Fibroblast of skin of left quadriceps (primary cell): ENCODE measurements at regions not wholly inside any gene's neighbourhood (a gene's known extent, or its start where the extent isn't known, plus 50 kb on each side); places are given as distances from the start of the nearest gene placed in this dataset.

ENCODE experiments used
- DNase-seq, 2 experiments: peaks; one replicate each; pipeline ENCODE4 v3.0.0-alpha.2; 2013; ENCODE audit warnings: low read depth in 2 of 2

DNA sequence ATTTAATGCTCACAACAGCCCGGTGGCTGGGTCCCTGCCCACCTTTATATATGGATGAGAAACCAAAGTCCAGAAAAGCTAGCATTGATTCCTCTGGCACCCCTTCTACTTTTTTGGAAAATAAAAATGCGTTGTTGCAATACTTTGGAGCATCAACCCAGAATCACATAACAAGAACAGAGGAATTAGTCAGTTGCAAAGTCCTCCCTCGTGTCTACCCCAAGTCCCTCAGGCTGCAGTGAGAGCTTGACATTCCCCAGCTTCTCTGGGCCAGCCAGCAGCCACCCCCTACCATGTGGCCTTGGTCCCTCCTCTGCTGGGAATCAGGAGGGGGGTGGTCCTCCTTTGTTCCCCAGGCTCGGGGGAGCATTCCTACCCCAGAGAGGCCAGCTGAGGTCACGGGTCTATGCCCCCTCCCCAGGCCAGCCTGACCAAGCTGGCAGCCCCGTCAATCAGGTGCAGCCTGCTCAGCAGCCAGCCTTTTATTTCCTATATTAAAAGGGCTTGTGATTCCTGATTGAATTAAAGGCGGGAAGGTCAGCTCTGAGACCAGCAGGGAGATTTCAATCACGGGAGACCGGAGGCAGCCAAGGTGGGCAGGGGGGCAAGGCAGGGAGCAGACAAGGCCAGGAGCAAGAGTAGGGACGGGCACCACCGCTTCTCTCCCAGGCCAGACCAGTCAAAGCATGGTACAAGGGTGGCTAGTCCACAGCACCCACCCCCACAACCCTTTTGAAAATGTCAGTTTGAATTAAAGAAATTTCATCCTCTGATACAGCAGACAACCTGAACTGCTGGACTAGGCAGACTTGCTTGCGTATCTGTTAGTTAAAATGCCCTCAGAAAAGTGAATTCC lies 158.9 kb downstream of the MRPL14 start:
- DNase-seq, result no peak

DNA sequence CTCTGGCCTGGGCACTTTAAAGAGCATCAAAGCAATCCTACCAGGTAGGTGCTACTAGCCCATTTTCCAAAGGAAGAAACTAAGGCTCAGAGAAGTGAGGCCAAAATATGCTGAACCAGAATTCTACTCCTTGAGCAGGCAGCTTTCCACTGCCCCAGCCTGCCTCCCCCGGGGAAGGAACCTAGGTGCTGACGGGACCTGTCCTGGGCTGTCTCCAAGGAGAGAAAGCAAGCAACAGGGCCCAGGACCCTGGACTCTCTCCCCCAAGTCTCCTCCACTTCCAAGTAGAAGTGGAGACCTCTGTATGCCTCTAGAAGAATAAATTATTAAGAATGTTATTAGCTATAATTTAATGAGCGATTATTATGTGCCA lies 159.5 kb downstream of the MRPL14 start:
- DNase-seq, result no peak

DNA sequence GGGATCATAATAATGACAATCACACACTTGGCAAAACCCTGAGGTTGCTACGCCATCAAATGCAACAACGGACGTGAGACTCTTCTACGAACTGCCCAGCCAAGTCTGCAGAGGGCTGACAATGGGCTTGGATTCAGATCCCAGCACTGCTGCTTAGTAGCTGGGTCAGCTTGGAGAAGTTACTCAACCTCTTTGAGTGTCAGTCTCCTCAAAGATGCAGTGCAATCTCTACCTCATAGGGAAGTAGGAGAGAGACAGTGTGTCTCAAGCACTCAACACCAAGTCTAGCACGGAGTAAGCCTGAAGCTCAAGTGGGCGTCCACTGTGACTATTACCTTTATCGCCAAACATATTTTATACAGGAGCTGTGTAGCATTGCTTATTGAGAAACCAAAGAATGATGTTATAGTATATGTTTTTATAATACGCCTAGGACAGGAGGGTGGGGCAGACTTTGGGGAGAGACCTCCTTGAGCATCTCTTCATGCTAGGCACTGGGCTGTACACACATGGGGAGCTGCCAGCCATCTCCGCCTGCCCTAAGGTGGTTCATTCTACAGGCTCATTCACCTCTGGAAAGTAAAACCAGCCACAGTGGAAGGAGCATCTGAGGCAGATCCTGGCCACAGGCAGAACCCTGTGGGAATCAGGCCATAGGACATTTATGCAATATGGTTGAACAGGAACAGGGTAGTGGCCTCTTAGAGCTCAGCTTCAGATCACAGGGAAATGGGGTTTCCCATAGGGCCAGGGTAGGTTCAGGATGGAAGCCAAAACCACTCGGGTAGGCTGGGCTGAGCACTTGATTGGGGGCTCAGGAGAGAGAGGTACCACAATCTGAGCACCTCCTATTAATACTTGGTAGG lies 160.2 kb downstream of the MRPL14 start:
- no peak for DNase-seq

DNA sequence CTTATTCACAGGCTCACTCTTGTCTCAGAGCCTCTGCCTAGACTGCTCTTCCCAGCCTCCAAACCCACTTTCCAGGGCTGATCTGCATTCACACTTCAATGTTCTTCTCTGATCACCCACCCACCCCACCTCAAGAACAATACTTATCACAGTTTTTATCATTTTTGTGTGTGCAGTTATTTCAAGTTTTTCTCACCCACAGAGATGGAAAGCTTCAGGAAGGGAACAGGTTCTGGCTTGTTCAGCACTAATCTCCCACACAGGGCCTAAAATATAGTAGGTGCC lies 160.9 kb downstream of the MRPL14 start:
- no peak for DNase-seq

DNA sequence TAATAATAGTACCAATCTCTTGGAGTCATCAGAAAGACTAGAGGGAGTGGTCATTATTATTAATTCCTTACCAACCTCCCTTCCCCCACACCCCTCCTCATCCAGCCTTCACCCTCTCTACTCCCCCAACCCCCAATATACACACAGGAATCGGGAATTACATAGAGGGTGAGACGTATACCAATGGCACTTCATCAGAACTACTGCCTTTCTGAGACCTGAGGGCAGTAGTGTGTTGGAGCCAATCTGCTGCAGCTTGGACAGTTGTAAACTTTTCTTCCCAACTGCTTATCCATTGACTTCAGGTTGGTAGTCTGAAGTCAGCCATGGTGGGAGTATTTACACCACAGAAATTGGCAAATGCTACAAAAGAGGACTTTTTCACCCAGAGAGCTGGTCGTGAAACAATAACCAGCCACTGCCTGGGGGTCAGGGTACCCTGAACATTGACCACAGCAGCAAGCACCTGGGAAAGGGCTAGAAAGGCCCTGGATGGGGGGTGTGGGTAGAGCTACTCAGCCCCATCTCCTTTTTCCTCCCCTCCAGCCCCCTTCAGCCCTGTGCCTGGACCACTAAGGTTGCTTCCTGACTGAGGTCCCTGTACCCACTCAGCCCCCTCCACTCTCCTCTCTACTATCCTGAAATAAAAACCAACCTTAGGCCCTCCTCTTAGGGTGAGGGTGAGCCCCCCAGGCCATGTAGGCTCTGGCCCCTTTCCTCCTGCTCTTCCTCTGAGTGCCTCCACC lies 161.5 kb downstream of the MRPL14 start:
- DNase-seq, result no peak

DNA sequence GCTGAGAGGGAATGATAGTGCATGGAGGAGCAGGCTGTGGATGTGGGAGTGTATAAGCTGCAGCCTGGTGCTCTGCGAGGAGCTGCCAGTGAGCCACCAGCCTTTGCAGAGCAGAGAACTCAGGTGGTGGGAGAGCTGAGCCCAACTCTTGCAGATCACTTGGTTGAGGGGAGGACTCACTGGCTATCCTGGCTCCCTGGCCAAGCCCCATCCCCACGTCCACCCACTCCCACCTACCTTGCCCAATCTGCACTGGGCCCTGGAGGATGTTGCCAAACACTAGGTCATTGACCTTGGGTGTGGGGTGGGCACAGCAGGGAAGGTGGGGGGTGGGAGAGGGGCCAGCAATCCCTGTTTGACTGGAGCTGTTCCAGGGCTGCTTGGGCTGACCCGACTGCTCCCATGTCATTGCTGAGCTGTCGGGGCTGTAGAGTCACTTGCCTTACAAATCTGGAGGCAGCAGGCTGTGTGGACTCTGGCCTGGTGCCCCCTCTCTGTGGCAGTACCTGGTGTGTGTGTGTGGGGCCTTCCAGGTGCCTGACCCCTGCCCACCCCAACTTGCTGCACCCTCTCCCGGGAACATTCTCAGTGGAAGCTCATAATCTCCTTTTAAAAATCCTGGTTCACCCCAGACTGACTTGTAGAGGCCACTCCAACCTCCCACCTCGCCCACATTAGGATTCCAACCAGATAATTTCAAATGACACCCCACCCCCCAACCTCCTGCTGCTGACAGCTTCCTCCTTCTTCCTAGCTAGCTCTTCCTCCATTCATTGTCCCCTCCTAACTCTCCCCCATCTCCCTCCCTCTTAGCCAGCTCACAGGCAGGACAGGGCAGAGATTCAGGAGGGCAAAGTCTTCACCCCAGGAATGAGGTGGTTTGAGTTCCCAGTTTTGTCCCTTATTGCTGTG lies 162.3 kb downstream of the MRPL14 start:
- DNase-seq, result no peak

DNA sequence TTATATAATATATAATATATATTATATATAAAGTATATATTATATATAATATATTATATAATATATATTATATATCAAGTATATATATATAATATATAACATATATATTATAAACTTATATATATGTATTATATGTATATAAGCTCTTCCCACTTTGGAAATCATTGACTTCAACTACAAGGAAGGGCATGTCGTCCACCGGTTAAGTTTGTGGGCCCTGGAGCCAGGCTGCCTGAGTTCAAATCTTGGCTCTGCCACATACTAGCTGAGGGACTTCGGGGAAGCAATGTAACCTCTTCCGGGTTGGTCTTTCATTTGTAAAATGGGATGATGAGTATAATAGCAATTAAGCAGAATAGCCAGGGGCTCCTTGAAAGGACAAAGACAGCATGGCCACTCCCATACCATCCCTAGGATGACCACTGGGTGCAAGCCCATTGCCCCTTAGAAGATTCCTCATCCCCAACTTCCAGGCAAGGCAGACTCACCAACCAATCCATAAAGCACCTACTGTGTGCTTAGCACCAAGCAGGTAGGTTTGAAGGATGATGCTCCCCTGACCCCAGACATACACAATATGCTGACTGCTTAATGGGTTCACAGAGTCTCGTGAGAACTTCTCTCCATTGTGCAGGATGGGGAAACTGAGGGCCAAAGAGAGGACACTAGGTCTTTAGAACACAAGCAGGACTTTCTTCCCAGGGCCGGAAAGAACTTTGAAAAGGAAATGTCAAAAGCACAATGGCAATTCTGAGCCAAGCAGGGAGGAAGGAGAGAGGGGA lies 163.2 kb downstream of the MRPL14 start:
- no peak for DNase-seq

DNA sequence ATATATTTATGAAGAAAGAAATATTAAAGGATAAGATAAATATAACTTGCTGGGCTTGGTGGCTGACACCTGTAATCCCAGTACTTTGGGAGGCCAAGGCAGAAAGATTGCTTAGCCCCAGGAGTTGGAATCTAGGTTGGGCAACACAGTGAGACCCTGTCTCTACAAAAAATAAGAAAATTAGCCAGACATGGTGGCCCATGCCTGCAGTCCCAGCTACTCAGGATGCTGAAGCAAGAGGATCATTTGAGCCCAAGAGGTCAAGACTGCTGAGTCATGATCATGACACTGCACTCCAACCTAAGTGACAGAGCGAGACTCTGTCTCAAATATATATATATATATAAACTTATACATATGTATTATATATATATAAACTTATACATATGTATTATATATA lies 164.0 kb downstream of the MRPL14 start:
- DNase-seq, result no peak

DNA sequence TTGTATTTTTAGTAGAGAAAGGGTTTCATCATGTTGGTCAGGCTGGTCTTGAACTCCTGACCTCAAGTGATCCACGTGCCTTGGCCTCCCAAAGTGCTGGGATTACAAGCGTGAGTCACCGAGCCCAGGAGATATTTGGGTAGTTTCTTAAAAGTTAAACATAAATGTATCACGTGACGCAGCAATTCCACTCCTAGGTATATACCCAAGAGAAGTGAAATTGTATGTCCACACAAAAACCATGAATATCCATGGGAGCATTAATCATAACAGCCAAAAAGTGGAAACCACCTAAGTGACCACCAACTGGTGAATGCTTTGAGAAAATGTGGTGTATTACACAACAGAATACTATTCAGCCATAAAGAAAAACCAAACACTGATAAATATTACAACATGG lies 164.8 kb downstream of the MRPL14 start:
- DNase-seq, result no peak

DNA sequence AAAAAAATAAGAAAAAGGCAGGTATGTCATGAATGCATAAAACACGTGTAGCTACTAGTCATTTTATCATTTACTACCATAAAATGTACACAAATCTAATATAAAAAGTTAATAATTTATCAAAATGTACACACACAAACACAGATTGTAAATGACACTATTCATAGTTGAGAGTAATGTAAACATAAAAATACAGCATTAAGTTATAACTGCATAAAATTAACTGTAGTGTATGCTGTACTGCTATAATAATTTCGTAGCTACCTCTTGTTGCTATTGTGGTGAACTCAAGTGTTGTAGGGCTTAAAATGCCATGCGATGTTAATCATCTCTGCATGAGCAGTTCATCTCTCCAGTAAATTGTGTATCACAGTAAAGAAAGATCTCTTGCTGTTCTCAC lies 170.0 kb downstream of the MRPL14 start:
- no peak for DNase-seq

DNA sequence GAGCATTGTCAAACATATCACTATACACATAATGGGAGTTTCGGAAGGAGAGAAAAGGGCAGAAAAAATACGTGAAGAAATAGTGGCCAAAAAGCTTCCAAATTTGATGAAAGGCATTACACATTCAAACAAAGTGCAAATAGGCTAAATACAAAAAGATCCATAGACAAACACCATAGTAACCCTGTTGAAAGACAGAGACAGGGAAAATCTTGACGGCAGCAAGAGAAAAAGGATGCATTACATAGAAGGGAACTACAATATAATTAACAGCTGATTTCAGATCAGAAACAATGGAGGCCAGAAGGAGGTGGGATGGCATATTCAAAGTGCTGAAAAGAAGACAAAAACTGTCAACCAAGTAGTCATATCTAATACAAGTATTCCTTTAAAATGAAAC lies 170.8 kb downstream of the MRPL14 start:
- DNase-seq, result no peak

DNA sequence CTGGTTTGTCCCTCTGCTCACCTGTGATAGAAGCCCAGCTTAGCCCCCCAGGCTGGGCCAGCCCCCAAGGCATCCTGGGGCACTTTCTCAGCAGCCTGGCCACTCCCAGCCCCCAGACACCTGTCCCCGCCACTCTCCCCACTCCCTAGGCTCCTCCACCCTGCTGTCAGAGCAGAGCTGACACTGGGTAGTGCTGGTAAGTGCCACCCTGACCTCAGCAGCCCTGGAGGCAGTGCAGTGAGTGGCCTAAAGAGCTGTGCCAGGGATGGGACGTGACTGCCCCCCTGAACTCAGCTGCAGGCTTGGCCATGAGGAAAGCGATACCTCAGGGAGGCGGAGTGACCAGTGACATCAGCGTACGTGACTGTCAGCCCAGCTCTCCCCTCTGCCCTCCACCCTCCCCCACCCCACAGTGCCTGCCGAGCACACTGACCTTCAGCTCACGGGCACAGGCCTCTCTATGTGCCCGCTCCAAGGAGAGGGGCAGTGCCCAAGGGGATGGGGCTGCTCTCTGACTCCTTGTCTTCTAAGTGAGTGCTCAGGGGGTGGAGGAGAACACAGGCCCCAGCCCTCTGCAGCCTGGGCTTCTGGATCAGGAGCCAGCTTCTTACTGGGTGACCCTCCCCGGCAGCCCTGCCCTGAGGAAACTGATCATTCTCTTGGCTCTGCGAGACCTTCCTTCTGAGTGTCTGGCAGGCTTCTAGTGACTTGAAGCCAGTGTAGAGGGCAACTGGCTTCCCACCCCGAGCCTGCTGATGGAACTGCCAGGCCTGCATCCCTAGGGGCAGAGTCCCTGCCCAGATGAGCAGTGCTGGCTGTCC lies 172.7 kb downstream of the MRPL14 start:
- DNase-seq, result no peak

DNA sequence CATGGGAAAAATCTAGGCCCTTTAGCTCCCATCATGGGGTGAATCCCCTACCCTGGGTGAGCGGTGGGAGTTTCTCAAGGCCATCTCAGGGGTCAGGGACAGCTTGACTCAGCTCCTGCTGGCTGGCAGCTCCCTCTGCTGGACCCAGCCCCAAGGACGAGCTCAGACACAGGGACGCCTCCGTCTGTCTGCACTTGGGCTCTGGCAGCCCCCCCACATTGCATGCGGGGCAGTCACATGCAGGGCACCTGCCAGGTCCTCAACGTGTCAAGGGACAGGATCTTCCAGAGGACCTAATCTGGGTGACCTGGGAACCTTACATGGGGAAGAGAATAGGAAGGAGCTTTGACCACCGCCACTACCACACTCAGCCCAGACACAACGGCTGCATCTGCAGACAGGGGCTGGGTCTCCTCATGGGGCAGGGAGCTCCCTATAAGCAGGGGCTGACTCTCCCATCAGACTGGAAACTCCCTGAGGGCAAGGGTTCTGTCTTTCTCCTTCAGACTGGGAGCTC lies 173.4 kb downstream of the MRPL14 start:
- no peak for DNase-seq

DNA sequence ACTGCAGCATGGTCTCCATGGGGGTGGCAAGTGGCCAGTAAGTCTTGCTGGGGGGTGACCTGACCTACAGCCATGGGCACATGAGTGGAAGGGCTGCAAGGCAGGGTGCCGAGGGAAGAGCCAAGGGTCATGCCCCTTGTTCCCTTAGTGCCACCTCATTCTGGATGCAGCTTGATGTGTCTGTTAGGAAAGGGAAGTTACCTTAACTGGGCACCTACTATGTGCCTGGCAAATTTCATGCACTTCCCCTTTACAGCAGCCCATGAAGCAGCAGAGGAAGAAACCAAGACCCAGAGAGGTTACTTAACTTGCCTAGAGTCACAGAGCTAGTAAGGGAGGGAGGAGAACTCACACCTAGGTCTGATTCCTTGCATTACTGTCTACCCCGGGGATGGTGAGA lies 174.0 kb downstream of the MRPL14 start:
- no peak for DNase-seq

DNA sequence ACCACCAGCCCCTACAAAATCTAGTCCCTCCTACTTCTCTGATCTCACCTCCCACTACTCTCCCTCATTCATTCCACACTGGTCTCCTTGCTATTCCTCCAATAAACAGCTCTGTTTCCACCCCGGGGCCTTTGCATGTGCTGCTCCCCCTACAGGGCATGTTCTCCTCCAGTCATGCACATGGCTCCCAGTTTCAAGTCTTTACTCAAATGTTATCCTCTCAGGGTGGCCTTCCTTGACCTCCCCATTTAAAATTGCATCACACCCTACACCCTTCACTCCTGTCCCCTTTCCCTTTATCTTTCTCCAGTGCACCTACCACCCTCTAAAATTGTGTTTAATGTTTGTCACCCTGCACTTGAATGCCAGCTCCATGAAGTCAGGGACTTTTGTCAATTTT lies 174.5 kb downstream of the MRPL14 start:
- no peak for DNase-seq

DNA sequence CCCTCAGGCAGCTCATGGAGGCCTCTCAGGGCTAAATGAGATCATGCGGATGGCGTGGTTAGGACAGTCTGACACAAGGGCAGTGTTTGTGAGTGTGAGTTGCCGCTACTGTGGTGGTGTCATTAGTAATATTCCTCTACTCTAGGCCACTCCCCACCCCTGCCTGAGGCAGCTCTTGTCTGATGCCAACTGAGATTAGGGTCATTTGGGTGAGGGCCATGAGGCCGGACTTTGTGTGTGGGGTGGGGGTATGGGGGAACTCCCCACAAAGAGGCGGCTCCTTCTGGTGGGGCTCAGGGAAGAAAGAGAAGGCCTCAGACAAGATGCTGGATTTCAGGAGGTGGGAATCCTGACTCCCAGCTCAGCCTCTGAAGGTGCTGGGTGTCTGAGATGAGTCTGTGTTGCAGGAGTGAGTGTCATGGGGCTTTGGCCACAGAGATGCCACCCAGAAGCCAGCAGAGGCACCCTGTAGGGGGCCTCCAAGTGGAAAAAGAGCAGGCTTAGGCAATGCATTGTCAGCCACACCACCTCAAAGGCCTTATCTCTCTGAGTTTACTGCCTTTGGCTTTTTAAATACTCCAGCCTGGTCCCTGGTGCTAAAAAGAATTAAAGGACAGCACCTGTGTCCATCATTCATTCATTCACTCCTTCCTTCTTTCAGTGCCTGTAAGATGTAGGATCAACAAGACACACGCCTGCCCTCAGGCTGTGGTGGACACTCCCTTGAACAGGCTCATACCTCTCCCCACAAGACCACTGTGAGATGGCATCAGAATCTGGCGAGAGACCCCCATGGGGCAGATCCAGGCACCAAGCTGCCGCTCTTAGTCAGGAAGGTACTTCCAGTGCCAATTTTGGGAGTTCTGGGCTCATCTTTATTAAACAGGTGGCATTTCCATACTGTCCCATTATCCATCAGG lies 175.2 kb downstream of the MRPL14 start:
- DNase-seq, result no peak

DNA sequence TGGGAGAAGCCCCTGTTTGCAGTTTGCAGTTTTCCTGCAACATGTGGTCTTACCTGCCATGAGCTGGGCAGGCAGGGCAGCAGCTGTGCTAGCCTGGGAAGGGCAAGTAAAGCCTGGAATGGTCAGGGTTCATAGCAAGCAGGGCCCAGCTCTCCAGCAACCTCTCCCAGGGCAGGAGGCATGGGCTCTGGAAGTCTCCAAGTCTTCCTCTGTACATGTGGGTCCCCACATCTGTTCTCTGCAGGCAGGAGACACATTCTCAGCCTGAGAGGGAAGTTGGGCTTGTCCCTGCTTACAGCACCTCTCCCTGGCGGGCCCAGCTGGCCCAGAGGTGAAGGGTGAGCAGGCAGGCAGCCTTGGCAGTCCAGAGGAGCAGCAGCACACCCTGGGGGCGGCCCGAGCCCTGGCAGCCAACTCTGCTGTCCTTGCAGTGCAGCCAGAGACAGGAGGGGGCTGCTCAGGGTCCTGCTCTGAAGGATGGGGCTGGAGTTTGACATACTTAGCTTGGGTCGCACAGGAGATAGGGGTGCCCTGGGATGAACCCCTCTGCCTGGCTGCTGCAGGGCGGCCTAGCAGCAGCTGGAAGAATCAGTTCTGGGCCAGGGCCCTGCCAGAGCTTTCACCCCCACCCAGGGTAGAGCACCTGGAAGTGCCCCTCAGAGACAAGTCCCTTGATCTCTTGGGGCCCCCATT lies 176.0 kb downstream of the MRPL14 start:
- DNase-seq, result no peak

DNA sequence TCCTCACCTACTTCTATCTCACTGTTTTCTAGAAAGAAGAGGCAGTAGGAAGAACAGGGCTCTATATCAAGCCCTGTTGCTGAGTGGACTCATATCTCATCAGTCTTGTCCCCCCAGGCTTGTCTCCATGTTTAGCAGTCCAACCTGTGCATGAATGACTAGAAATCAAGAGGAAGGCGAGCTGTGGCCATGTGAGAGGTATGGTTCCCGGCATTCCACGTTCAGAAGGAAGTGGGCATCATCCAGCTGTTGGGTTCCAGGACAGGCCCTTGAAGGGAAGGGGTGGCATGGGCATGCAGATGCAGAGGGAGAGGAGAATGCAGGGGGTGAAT lies 176.6 kb downstream of the MRPL14 start:
- no peak for DNase-seq
